MM.1S (cell line): ENCODE measurements at regions not wholly inside any gene's neighbourhood (a gene's known extent, or its start where the extent isn't known, plus 50 kb on each side); places are given as distances from the start of the nearest gene placed in this dataset.

ENCODE experiments used
- EZH2 ChIP-seq: fragments of 300-600 bp; sonication (generic); optimal IDR thresholded peaks from 2 replicates; pipeline ENCODE3; 2017; ENCODE audit warnings: low read depth, mild to moderate bottlenecking, antibody characterized with exemption, low read length, mixed read lengths
- EZH2phosphoT487 ChIP-seq: fragments of 300-600 bp; sonication (generic); IDR thresholded peaks from 2 replicates; pipeline ENCODE4 v1.6.1; 2018; ENCODE audit warnings: antibody characterized with exemption, low read length

GRCh38 chr13:90237852-90238251 is 1109.6 kb upstream of the MIR17HG start:
- TF ChIP-seq EZH2, result no peak
- no peak for TF ChIP-seq EZH2phosphoT487
